ENCODE measurements at regions not wholly inside any gene's neighbourhood (a gene's known extent, or its start where the extent isn't known, plus 50 kb on each side); places are given as distances from the start of the nearest gene placed in this dataset.

- no peak for DNase-seq (ENCODE audit: low read depth)
Observed at GRCh38 chr9:129285979-129286772, 108.1 kb upstream of the IER5L start.

GRCh38 chr9:129285382-129285781, 107.3 kb upstream of the IER5L start:
- DNase-seq (ENCODE audit: low read depth) = no peak

GRCh38 chr9:129284607-129285291, 106.7 kb upstream of the IER5L start:
- DNase-seq (ENCODE audit: low read depth) = no peak

- no peak for DNase-seq (ENCODE audit: low read depth)
Observed at GRCh38 chr9:129283705-129284606, 105.9 kb upstream of the IER5L start.

- no peak for DNase-seq (ENCODE audit: low read depth)
Observed at GRCh38 chr9:129283291-129283691, 105.2 kb upstream of the IER5L start.

GRCh38 chr9:129282731-129283211, 104.7 kb upstream of the IER5L start:
- DNase-seq (ENCODE audit: low read depth) = no peak

- DNase-seq (ENCODE audit: low read depth) = no peak
Observed at GRCh38 chr9:129282272-129282671, 104.2 kb upstream of the IER5L start.

- DNase-seq (ENCODE audit: low read depth) = no peak
Observed at GRCh38 chr9:129281506-129282145, 103.6 kb upstream of the IER5L start.

- no peak for DNase-seq (ENCODE audit: low read depth)
Observed at GRCh38 chr9:129280623-129281271, 102.7 kb upstream of the IER5L start.

GRCh38 chr9:129280236-129280622, 102.2 kb upstream of the IER5L start:
- DNase-seq (ENCODE audit: low read depth) = no peak

GRCh38 chr9:129278391-129279237, 100.6 kb upstream of the IER5L start:
- peak; percentile 62 for DNase-seq (ENCODE audit: low read depth)

- no peak for DNase-seq (ENCODE audit: low read depth)
Observed at GRCh38 chr9:129276486-129277230, 98.6 kb upstream of the IER5L start.

GRCh38 chr9:129275626-129276247, 97.7 kb upstream of the IER5L start:
- DNase-seq (ENCODE audit: low read depth) = no peak

- DNase-seq (ENCODE audit: low read depth) = no peak
Observed at GRCh38 chr9:129273941-129274684, 96.1 kb upstream of the IER5L start.

GRCh38 chr9:129273136-129273895, 95.3 kb upstream of the IER5L start:
- DNase-seq (ENCODE audit: low read depth) = no peak

- no peak for DNase-seq (ENCODE audit: low read depth)
Observed at GRCh38 chr9:129272348-129273025, 94.4 kb upstream of the IER5L start.

GRCh38 chr9:129270903-129271431, 92.9 kb upstream of the IER5L start:
- DNase-seq (ENCODE audit: low read depth) = peak; percentile 83

Measured in iris pigment epithelial cell (primary cell).